Tibial artery (tissue), 4 donors: ENCODE measurements at regions not wholly inside any gene's neighbourhood (a gene's known extent, or its start where the extent isn't known, plus 50 kb on each side); places are given as distances from the start of the nearest gene placed in this dataset.

Experiments used
- DNase-seq, 2 donors: peaks; one replicate each; pipeline ENCODE4 v3.0.0-alpha.2; 2019
- H3K27ac ChIP-seq, 2 donors: fragments of 200-600 bp; sonication (generic) in 1 of 2; 1 replicate in 1 of 2; 2 replicates in 1 of 2; pipeline ENCODE4 v1.5.1; 2018 to 2019; ENCODE audit warnings: mild to moderate bottlenecking in 1 of 2
- H3K27me3 ChIP-seq, 2 donors: fragments of 200-600 bp; sonication (generic) in 1 of 2; one replicate each; pipeline versions ENCODE4 v1.5.1 to v1.6.0; 2016 to 2019
- H3K36me3 ChIP-seq, 3 donors: fragments of 200-600 bp; sonication (generic) in 2 of 3; one replicate each; pipeline ENCODE4 v1.5.1; 2016 to 2019; ENCODE audit warnings: mild to moderate bottlenecking in 2 of 3
- H3K4me1 ChIP-seq, 4 donors: fragments of 200-600 bp; sonication (generic) in 2 of 4; 1 replicate in 3 of 4; 2 replicates in 1 of 4; pipeline ENCODE4 v1.5.1; 2016 to 2019
- H3K4me3 ChIP-seq, 2 donors: fragments of 200-600 bp; sonication (generic) in 1 of 2; 1 replicate in 1 of 2; 2 replicates in 1 of 2; pipeline ENCODE4 v1.5.1; 2018 to 2019; ENCODE audit warnings: mild to moderate bottlenecking in 2 of 2
- H3K9me3 ChIP-seq, 3 donors: fragments of 200-600 bp; sonication (generic) in 1 of 3; one replicate each; pipeline ENCODE4 v1.5.1; 2016 to 2019
- intact Hi-C: fragments of 100-400 bp; cut with DNase I; formaldehyde crosslinking; loops from one replicate; pipeline ENCODE4 v1.15.0; 2023; ENCODE audit warnings: low total_unique reads
- TF ChIP-seq, protein P1 (sequence below), 2 experiments: fragments of 200-600 bp in 1 of 2; fragments of 450-650 bp in 1 of 2; IDR thresholded peaks; one replicate each; pipeline ENCODE4 v1.5.1; 2017 to 2019; ENCODE audit warnings: antibody characterized with exemption in 2 of 2, mild to moderate bottlenecking in 1 of 2, moderate library complexity in 1 of 2

- Histone ChIP-seq H3K9me3 (peaks cover 2 to 7% (median 3%) of the 10 kb centered on the region in 3 donors), H3K4me1 (peaks cover 0 to 16% (median 8%) of the 10 kb centered on the region in 4 donors), H3K36me3 (no peaks in the 10 kb centered on the region), H3K4me3 (no peak overlapping the region), H3K27me3 (peaks cover 0 to 83% of the 10 kb centered on the region in 2 donors), H3K27ac (no peak overlapping the region)
- DNase-seq, result peak in 1 of 2 donors; percentile 34
- TF ChIP-seq, protein P1, sequence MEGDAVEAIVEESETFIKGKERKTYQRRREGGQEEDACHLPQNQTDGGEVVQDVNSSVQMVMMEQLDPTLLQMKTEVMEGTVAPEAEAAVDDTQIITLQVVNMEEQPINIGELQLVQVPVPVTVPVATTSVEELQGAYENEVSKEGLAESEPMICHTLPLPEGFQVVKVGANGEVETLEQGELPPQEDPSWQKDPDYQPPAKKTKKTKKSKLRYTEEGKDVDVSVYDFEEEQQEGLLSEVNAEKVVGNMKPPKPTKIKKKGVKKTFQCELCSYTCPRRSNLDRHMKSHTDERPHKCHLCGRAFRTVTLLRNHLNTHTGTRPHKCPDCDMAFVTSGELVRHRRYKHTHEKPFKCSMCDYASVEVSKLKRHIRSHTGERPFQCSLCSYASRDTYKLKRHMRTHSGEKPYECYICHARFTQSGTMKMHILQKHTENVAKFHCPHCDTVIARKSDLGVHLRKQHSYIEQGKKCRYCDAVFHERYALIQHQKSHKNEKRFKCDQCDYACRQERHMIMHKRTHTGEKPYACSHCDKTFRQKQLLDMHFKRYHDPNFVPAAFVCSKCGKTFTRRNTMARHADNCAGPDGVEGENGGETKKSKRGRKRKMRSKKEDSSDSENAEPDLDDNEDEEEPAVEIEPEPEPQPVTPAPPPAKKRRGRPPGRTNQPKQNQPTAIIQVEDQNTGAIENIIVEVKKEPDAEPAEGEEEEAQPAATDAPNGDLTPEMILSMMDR (IDR thresholded peaks at IDR 0.05), result no peak
- intact Hi-C loops, result no loop called here
Observed at GRCh38 chr21:45592208-45592619, 50.0 kb upstream of the SLC19A1 start.

DNA sequence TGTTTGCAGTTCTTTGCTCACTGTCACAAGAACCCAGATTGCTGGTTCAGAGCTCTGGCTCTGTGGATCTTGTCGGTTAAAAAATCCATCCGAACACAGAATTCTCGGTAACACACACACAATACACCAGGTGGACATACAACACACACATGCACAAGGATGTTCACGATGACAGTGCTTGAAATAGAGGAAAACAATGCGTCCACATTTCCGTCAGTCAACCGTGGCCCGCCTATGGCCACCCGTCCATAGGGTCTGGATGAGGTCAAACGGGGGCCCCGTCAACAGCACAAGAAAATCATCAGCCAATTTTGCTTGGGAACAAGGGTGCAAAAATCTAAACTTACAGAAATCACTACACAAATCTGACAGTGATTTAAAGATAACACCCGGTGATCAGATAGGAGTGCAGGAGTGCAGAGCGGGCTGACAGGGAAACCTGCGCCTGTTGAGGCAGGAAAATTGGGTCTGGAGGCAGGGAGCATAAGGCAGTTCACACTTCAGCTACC lies 50.4 kb upstream of the SLC19A1 start:
- TF ChIP-seq, protein P1 (IDR thresholded peaks at IDR 0.05), result no peak
- no peak overlapping the region for H3K27ac ChIP-seq
- H3K4me3 ChIP-seq, result no peak overlapping the region
- H3K27me3 ChIP-seq, result peaks cover 0 to 81% of the 10 kb centered on the region in 2 donors
- intact Hi-C loops, result no loop called here
- no peak for DNase-seq
- H3K4me1 ChIP-seq, result peaks cover 0 to 16% (median 8%) of the 10 kb centered on the region in 4 donors
- peaks cover 0 to 3% (median 0%) of the 10 kb centered on the region in 3 donors for H3K9me3 ChIP-seq
- no peaks in the 10 kb centered on the region for H3K36me3 ChIP-seq

GRCh38 chr21:45593162-45594022 lies 50.1 kb upstream of the PCBP3 start:
- intact Hi-C loops, result no loop called here
- TF ChIP-seq, protein P1 (IDR thresholded peaks at IDR 0.05), result no peak
- Histone ChIP-seq H3K4me1 (peaks cover 0 to 16% (median 8%) of the 10 kb centered on the region in 4 donors), H3K27ac (no peak overlapping the region), H3K9me3 (no peaks in the 10 kb centered on the region), H3K36me3 (no peaks in the 10 kb centered on the region), H3K4me3 (no peak overlapping the region), H3K27me3 (peaks cover 0 to 81% of the 10 kb centered on the region in 2 donors)
- no peak for DNase-seq
